ENCODE measurements at regions not wholly inside any gene's neighbourhood (a gene's known extent, or its start where the extent isn't known, plus 50 kb on each side); places are given as distances from the start of the nearest gene placed in this dataset.

- H3K4me3 ChIP-seq: no peak overlapping the region
- 26% methylated on average over 9 of the region's 10 CpGs for WGBS (ENCODE audit: insufficient coverage, insufficient replicate concordance, low lambda C conversion rate, missing lambda C conversion rate)
- no peaks in the 10 kb centered on the region for H3K79me2 ChIP-seq (ENCODE audit: control insufficient read depth, insufficient read depth, low read length)
- no peak for DNase-seq (ENCODE audit: low read depth, low spot score)
- intact Hi-C loops (cut with micrococcal nuclease; ENCODE audit: unreplicated experiment): no loop called here
- H3K4me1 ChIP-seq (ENCODE audit: control insufficient read depth, insufficient read depth, low read length): no peaks in the 10 kb centered on the region
- no peak overlapping the region for H2AFZ ChIP-seq (ENCODE audit: control insufficient read depth, low read depth, low read length)
- H3K9me3 ChIP-seq (replicated peaks; ENCODE audit: control insufficient read depth, insufficient read depth, low read length): no peaks in the 10 kb centered on the region; the same call in 2 of the 3 replicates
- TF ChIP-seq RBBP5 (conservative IDR thresholded peaks at IDR 0.05) (no peak), MEF2A (IDR thresholded peaks at IDR 0.05; ENCODE audit: insufficient read depth, low read depth, low read length) (no peak), ZNF274 (IDR thresholded peaks at IDR 0.05; ENCODE audit: insufficient read depth, insufficient read length) (no peak), FOS (IDR thresholded peaks at IDR 0.05; ENCODE audit: borderline replicate concordance, extremely low read depth, insufficient read length) (no peak), BCLAF1 (IDR thresholded peaks at IDR 0.05) (no peak), SIN3A (IDR thresholded peaks at IDR 0.05; ENCODE audit: low read depth, low read length) (no peak), ETV6 (conservative IDR thresholded peaks at IDR 0.05 in 1 of 2, IDR thresholded peaks at IDR 0.05 in 1 of 2; ENCODE audit: borderline replicate concordance in 1 of 2, low read depth in 1 of 2) (no peak), RELB (IDR thresholded peaks at IDR 0.05; ENCODE audit: low read depth) (no peak), HDAC2 (IDR thresholded peaks at IDR 0.05) (no peak), ZBTB40 (IDR thresholded peaks at IDR 0.05; ENCODE audit: borderline replicate concordance) (no peak), KDM1A (IDR thresholded peaks at IDR 0.05; ENCODE audit: borderline replicate concordance) (no peak), ELK1 (IDR thresholded peaks at IDR 0.05; ENCODE audit: low read depth, low read length) (no peak)
- POLR2A ChIA-PET: no interaction called here
- H3K27ac ChIP-seq (ENCODE audit: control insufficient read depth, insufficient read depth): no peak overlapping the region
- ATAC-seq: no peak
- RAD21 ChIA-PET (ENCODE audit: unreplicated experiment): no interaction called here
- H3K36me3 ChIP-seq (ENCODE audit: control insufficient read depth in 2 of 2, insufficient read depth in 2 of 2, low read length in 1 of 2): no peaks in the 10 kb centered on the region
- H3K9ac ChIP-seq (ENCODE audit: control insufficient read depth, insufficient read depth, low read length): no peak overlapping the region
- in situ Hi-C loops (cut with MboI): no loop called here
- peaks cover 0 to 2% of the 10 kb centered on the region in 2 experiments; a peak in 2 of 4 replicates for H3K27me3 ChIP-seq (replicated peaks in 1 of 2; ENCODE audit: control insufficient read depth in 2 of 2, insufficient read depth in 2 of 2, low read length in 1 of 2)
- CTCF ChIA-PET: no interaction called here
- SMC1A ChIA-PET (ENCODE audit: uncharacterized antibody, unreplicated experiment): no interaction called here
- H4K20me1 ChIP-seq (ENCODE audit: control insufficient read depth, insufficient read depth): no peaks in the 10 kb centered on the region
- no peak for FAIRE-seq
- BruUV-seq (replicated peaks): no TSS peak
- H3K4me2 ChIP-seq (ENCODE audit: control insufficient read depth, insufficient read depth): no peak overlapping the region
Measured at GRCh38 chr20:57869291-57869950, 159.6 kb upstream of the PMEPA1 start.

All from GM12878 (cell line).